ENCODE measurements at regions not wholly inside any gene's neighbourhood (a gene's known extent, or its start where the extent isn't known, plus 50 kb on each side); places are given as distances from the start of the nearest gene placed in this dataset.
"Not testable (repeated sequence)": the region's sequence is repeated elsewhere in the genome, so short reads cannot be mapped to it uniquely, and the experiment has no call there.

- DNase-seq = no peak
Observed at GRCh38 chr14:70269582-70269981, 80.8 kb upstream of the SLC8A3 start.

DNA sequence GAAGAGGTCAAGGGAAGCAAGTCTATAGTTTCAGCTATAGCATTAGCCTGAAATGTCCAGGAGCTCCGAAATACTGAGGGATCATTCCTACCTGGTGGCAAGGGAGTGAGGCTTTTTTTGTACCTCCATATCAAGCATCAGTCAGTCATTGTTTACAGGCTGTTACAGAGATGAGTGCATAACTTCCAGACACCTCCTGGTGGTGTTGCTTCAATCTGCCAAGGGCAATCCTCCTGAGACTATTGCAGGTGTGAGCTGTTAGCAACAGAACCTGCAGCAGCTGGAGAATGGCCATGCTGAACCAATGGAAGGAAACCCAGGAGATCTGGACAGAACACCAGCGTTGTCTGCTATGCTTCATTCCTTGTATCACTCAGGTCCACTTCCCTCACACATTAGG lies 80.0 kb upstream of the SLC8A3 start:
- DNase-seq = no peak

GRCh38 chr14:70266157-70266556 lies 77.4 kb upstream of the SLC8A3 start:
- no peak for DNase-seq

GRCh38 chr14:70265422-70265821 lies 76.7 kb upstream of the SLC8A3 start:
- DNase-seq = no peak

DNA sequence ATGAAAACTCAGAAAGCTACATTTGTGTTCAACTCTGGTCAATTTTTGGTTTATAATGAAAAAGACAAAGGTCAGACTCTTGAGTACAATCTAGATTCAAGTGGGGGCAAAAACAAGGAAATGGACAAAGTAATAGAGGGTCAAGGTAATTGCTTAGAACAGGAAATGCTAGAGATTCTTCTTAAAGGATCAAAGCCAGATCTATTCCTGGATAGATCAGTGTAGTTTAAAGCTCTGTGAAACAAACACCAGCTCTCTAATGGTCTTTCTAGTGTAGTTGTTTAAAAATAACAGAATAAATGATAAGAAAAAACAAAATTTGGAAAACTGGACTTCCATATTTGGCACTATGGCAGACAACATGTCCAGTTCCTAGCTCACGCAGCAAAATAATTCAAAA lies 70.7 kb upstream of the SLC8A3 start:
- DNase-seq = no peak

DNA sequence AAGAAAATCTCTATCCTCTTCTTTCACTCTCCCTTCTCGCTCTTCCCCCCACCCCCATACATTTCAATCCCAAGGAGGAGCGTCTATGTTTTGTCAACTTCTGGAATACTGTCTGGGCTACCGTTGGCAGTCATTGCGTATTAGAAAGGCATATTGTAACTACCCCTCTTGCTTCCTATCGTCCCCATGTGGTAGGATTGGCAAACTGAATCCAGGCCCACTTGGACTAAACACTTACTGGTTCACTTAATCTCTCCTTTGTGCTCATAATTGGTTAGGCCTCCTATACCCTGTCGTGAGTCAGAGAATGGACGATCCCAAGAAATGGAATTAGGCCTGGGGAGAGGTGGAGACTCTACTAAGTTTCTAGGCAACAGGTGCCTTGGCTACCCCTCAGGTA lies 68.8 kb upstream of the SLC8A3 start:
- no peak for DNase-seq

- DNase-seq = no peak
Observed at GRCh38 chr14:70256601-70257000, 67.8 kb upstream of the SLC8A3 start.

DNA sequence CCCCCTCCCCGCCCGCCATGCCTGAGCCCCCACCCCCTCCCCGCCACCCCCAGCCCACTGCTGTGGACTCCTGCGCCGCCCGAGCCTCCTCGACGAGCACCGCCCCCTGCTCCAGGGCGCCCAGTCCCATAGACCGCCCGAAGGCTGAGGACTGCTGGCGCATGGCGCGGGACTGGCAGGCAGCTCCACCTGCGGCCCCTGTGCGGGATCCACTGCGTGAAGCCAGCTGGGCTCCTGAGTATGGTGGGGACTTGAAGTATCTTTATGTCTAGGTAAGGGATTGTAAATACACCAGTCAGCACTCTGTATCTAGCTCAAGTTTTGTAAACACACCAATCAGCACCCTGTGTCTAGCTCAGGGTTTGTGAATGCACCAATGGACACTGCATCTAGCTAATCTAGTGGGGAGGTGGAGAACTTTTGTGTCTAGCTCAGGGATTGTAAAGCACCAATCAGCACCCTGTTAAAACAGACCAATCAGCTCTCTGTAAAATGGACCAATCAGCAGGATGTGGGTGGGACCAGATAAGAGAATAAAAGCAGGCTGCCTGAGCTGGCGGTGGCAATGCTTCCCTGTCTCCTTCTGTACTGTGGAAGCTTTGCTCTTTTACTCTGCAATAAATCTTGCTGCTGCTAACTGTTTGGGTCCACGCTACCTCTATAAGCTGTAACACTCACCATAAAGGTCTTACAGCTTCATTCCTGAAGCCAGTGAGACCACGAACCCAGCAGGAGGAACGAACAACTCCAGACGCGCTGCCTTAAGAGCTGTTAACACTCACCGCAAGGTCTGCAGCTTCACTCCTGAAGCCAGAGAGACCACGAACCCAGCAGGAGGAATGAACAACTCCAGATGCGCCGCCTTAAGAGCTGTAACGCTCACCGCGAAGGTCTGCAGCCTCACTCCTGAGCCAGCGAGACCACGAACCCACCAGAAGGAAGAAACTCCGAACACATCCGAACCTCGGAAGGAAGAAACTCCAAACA lies 66.6 kb upstream of the SLC8A3 start:
- peak; percentile 41 for DNase-seq

GRCh38 chr14:70254476-70254961 lies 65.8 kb upstream of the SLC8A3 start:
- peak; percentile 38 for DNase-seq

DNA sequence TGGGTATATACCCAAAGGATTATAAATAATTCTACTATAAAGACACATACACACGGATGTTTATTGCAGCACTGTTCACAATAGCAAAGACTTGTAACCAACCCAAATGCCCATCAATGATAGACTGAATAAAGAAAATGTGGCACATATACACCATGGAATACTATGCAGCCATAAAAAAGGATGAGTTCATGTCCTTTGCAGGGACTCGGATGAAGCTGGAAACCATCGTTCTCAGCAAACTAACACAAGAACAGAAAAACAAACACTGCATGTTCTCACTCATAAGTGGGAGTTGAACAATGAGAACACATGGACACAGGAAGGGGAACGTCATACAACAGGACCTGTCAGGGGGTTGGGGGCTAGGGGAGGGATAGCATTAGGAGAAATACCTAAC lies 64.8 kb upstream of the SLC8A3 start:
- DNase-seq = not testable (repeated sequence)

- no peak for DNase-seq
Observed at GRCh38 chr14:70245026-70245425, 56.3 kb upstream of the SLC8A3 start.

DNA sequence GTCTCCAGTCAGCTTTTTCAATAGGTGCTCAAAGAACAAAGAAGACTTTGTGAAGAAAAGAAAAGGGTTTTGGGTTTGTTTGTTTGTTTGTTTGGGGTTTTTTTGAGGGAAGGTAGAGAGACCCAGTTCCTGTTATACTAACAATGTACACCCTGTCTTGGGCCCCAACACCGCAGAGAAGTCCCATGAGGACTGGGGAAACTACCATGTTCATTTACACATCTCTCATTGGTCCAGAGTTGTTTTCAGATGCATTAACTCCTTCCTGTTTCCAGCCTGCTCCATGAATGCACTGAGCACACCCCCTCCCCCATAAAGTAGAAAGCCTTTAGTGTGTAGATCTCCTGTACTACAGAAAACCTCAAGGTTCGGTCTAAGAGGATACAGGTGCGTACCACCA lies 51.1 kb upstream of the SLC8A3 start:
- DNase-seq = no peak

GRCh38 chr14:70238635-70239034 lies 49.9 kb upstream of the SLC8A3 start:
- not testable (repeated sequence) for DNase-seq

All from DMS79 (cell line).